ENCODE measurements at regions not wholly inside any gene's neighbourhood (a gene's known extent, or its start where the extent isn't known, plus 50 kb on each side); places are given as distances from the start of the nearest gene placed in this dataset.

DNA sequence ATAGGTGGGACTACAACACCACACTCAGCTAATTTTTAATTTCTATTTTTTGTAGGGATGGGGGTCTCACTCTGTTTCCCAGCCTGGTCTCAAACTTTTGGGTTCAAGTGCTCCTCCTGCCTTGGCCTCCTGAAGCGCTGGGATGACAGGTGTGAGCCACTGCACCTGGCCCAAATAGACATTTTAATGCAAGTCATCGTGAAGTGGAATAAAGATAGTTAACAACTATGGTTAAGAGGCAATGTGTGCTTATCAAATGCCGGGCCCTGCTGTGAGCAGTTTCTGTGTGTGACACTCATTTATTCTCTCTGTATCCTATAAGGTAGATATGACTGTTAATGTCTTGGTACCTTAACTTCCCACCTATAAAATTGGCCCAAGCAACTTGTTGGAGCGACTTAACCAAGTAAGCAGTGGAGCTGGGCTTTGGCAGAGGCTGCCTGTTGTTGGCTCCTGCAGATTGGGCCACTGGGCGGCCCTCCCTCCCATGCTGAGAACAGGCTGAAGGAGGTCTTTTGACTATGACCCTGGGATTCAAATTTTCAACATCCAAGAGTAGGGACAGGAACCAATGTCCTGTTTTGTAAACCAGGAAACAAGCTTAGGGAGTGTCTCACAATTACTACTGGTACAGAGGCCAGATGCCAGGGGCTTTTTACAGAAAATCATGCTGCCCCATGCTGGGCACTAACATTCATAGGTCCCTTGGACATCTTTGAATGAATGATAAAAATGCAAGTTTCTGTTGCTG, 450.7 kb downstream of the TSHZ3 start:
- peaks cover 4% of the 10 kb centered on the region for H3K27me3 Mint-ChIP-seq
- ATAC-seq (ENCODE audit: low read depth in 2 of 2): no peak
- no peaks in the 10 kb centered on the region for H3K36me3 Mint-ChIP-seq

DNA sequence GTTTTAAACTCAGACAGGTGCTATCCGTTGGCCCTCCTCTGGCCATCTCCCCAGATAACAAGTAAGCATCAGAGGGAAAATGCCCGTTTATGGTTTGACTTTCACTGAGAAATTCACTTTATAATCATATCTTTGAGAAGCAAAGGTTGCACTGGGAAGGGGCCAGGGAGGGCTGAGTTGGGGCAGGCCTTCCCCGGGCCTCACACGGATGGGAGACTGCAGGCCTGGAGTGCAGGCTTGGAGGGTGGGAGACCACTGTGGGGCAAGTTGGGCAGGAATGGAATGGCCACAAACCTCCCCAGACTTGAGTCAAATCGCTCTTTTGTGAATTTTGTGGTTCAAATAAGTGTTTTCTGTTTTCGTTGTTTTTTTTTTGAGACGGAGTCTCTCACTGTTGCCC, 451.7 kb downstream of the TSHZ3 start:
- no peaks in the 10 kb centered on the region for H3K27me3 ChIP-seq (ENCODE audit: control insufficient read depth, insufficient read depth, low read length)
- peaks cover 3% of the 10 kb centered on the region for H3K27me3 Mint-ChIP-seq
- H3K36me3 ChIP-seq (ENCODE audit: control insufficient read depth, insufficient read depth, low read length): no peaks in the 10 kb centered on the region
- H3K4me3 Mint-ChIP-seq: no peak overlapping the region
- no peaks in the 10 kb centered on the region for H3K9me3 Mint-ChIP-seq
- H3K9me3 ChIP-seq (ENCODE audit: control insufficient read depth in 2 of 2, low read length in 2 of 2): no peaks in the 10 kb centered on the region
- H3K4me1 ChIP-seq (ENCODE audit: control insufficient read depth, insufficient read depth, low read length, poor library complexity, severe bottlenecking): no peaks in the 10 kb centered on the region
- H3K4me1 Mint-ChIP-seq: no peaks in the 10 kb centered on the region
- no peak for ATAC-seq (ENCODE audit: low read depth in 2 of 2)
- no peak overlapping the region for H3K27ac ChIP-seq (ENCODE audit: insufficient read depth, low read length, poor library complexity, severe bottlenecking)
- H3K27ac Mint-ChIP-seq: no peak overlapping the region
- no peaks in the 10 kb centered on the region for H3K36me3 Mint-ChIP-seq
- H3K4me3 ChIP-seq (ENCODE audit: low read depth, low read length): no peak overlapping the region
- DNase-seq: no peak

More for the DNA sequence above, 450.7 kb downstream of the TSHZ3 start:
- Mint-ChIP-seq H3K9me3 (no peaks in the 10 kb centered on the region), H3K4me3 (no peak overlapping the region), H3K27ac (no peak overlapping the region), H3K4me1 (no peaks in the 10 kb centered on the region)
- no peak overlapping the region for H3K27ac ChIP-seq (ENCODE audit: insufficient read depth, low read length, poor library complexity, severe bottlenecking)
- no peaks in the 10 kb centered on the region for H3K9me3 ChIP-seq (ENCODE audit: control insufficient read depth in 2 of 2, low read length in 2 of 2)
- DNase-seq: no peak
- H3K4me3 ChIP-seq (ENCODE audit: low read depth, low read length): no peak overlapping the region
- no peaks in the 10 kb centered on the region for H3K36me3 ChIP-seq (ENCODE audit: control insufficient read depth, insufficient read depth, low read length)
- H3K4me1 ChIP-seq (ENCODE audit: control insufficient read depth, insufficient read depth, low read length, poor library complexity, severe bottlenecking): no peaks in the 10 kb centered on the region
- no peaks in the 10 kb centered on the region for H3K27me3 ChIP-seq (ENCODE audit: control insufficient read depth, insufficient read depth, low read length)

DNA sequence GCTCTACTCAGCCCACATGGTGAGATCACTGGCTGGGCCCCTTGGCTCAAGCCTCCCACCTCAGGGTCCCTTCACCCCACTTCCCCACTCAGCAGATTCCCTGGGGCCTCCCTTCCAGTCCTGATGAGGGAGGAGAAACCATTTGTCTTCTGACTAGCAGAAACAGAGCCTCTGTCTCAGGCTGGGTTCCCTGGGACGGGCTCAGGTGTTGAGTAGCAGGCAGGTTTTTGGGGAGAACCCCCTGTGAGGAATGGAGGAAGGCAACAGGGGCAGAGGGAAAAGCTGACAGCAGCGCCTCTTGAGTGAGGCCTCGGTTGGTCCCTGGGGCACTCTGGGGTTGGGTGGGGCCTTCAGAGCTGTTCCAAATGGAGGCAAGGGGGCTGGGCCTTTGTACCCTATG, 452.2 kb downstream of the TSHZ3 start:
- Mint-ChIP-seq H3K27me3 (no peaks in the 10 kb centered on the region), H3K27ac (no peak overlapping the region), H3K4me3 (no peak overlapping the region), H3K4me1 (no peaks in the 10 kb centered on the region), H3K9me3 (no peaks in the 10 kb centered on the region), H3K36me3 (no peaks in the 10 kb centered on the region)
- DNase-seq (no peak), ATAC-seq (ENCODE audit: low read depth in 2 of 2) (no peak)
- Histone ChIP-seq H3K4me1 (ENCODE audit: control insufficient read depth, insufficient read depth, low read length, poor library complexity, severe bottlenecking) (no peaks in the 10 kb centered on the region), H3K27ac (ENCODE audit: insufficient read depth, low read length, poor library complexity, severe bottlenecking) (no peak overlapping the region), H3K9me3 (ENCODE audit: control insufficient read depth in 2 of 2, low read length in 2 of 2) (no peaks in the 10 kb centered on the region), H3K4me3 (ENCODE audit: low read depth, low read length) (no peak overlapping the region), H3K36me3 (ENCODE audit: control insufficient read depth, insufficient read depth, low read length) (no peaks in the 10 kb centered on the region), H3K27me3 (ENCODE audit: control insufficient read depth, insufficient read depth, low read length) (no peaks in the 10 kb centered on the region)

DNA sequence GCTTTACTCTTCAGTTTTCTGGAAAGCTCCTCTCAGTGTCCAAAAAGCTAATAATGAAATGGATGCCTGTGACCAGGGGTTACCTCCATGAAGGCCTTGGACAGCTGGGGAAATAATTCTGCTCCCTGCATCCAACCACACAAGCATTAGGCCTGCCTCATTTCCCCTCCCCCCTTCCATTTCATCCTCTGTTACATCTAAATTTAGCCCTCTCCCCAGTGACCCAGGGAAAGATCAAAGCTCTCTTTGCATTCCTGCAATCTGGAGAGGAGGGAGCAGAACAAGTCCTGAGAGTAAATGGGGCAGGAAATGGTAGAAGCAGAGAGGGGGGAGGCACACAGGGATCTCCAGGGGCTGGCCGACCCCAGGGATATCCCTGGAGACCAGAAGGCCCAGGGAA, 452.7 kb downstream of the TSHZ3 start:
- Histone ChIP-seq H3K27me3 (ENCODE audit: control insufficient read depth, insufficient read depth, low read length) (no peaks in the 10 kb centered on the region), H3K4me3 (ENCODE audit: low read depth, low read length) (no peak overlapping the region), H3K27ac (ENCODE audit: insufficient read depth, low read length, poor library complexity, severe bottlenecking) (no peak overlapping the region), H3K4me1 (ENCODE audit: control insufficient read depth, insufficient read depth, low read length, poor library complexity, severe bottlenecking) (no peaks in the 10 kb centered on the region), H3K9me3 (ENCODE audit: control insufficient read depth in 2 of 2, low read length in 2 of 2) (no peaks in the 10 kb centered on the region), H3K36me3 (ENCODE audit: control insufficient read depth, insufficient read depth, low read length) (no peaks in the 10 kb centered on the region)
- Mint-ChIP-seq H3K4me3 (no peak overlapping the region), H3K36me3 (no peaks in the 10 kb centered on the region), H3K4me1 (no peaks in the 10 kb centered on the region), H3K27ac (no peak overlapping the region), H3K27me3 (no peaks in the 10 kb centered on the region), H3K9me3 (no peaks in the 10 kb centered on the region)
- ATAC-seq (ENCODE audit: low read depth in 2 of 2): no peak
- no peak for DNase-seq

DNA sequence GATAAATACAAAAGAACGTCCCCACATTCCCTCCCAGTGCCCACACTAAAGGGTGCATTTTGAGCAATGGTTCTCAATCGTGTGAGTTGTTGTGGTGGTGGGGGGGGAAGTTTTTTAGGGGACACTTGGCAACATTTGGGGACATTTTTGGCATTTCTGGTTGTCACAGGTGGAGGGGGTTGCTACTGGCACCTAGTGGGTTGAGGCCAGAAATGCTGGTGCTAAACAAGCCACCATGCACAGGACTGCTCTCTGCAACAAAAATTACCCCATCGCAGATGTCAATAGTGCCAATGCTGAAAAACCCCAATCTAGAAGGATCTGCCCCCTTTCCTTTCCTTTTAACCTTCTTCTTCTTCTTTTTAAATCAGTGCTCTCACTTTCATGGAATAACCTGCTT, 453.3 kb downstream of the TSHZ3 start:
- H3K4me3 Mint-ChIP-seq: no peak overlapping the region
- no peaks in the 10 kb centered on the region for H3K27me3 Mint-ChIP-seq
- H3K4me1 Mint-ChIP-seq: no peaks in the 10 kb centered on the region
- Histone ChIP-seq H3K27ac (ENCODE audit: insufficient read depth, low read length, poor library complexity, severe bottlenecking) (no peak overlapping the region), H3K9me3 (ENCODE audit: control insufficient read depth in 2 of 2, low read length in 2 of 2) (no peaks in the 10 kb centered on the region), H3K4me3 (ENCODE audit: low read depth, low read length) (no peak overlapping the region), H3K36me3 (ENCODE audit: control insufficient read depth, insufficient read depth, low read length) (no peaks in the 10 kb centered on the region), H3K4me1 (ENCODE audit: control insufficient read depth, insufficient read depth, low read length, poor library complexity, severe bottlenecking) (no peaks in the 10 kb centered on the region), H3K27me3 (ENCODE audit: control insufficient read depth, insufficient read depth, low read length) (no peaks in the 10 kb centered on the region)
- H3K27ac Mint-ChIP-seq: no peak overlapping the region
- H3K36me3 Mint-ChIP-seq: no peaks in the 10 kb centered on the region
- no peaks in the 10 kb centered on the region for H3K9me3 Mint-ChIP-seq
- DNase-seq: no peak
- ATAC-seq (ENCODE audit: low read depth in 2 of 2): no peak

DNA sequence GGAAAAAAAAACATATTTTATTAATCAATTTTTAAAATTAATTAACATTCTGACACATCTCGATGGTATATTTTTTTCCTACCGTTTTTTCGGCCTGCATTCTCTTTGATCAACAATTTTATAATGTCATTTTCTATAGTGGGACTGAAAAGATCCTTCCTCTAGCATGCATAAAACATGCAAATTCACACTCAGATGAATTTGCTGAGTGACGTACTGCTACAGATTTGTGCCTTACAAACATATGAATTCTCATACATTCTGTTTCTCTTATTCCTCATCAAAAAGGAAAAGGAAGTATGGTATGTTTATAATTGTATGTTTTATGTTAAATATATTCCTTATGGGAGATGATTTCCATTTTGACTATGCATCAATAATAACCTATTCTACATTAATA, 458.2 kb downstream of the TSHZ3 start:
- no peaks in the 10 kb centered on the region for H3K9me3 Mint-ChIP-seq
- Histone ChIP-seq H3K27me3 (ENCODE audit: control insufficient read depth, insufficient read depth, low read length) (no peaks in the 10 kb centered on the region), H3K4me3 (ENCODE audit: low read depth, low read length) (no peak overlapping the region), H3K27ac (ENCODE audit: insufficient read depth, low read length, poor library complexity, severe bottlenecking) (no peak overlapping the region), H3K36me3 (ENCODE audit: control insufficient read depth, insufficient read depth, low read length) (no peaks in the 10 kb centered on the region), H3K9me3 (ENCODE audit: control insufficient read depth in 2 of 2, low read length in 2 of 2) (no peaks in the 10 kb centered on the region), H3K4me1 (ENCODE audit: control insufficient read depth, insufficient read depth, low read length, poor library complexity, severe bottlenecking) (no peaks in the 10 kb centered on the region)
- H3K27me3 Mint-ChIP-seq: no peaks in the 10 kb centered on the region
- H3K4me1 Mint-ChIP-seq: no peaks in the 10 kb centered on the region
- no peak overlapping the region for H3K4me3 Mint-ChIP-seq
- H3K36me3 Mint-ChIP-seq: no peaks in the 10 kb centered on the region
- ATAC-seq (ENCODE audit: low read depth in 2 of 2) (no peak), DNase-seq (no peak)
- H3K27ac Mint-ChIP-seq: no peak overlapping the region

DNA sequence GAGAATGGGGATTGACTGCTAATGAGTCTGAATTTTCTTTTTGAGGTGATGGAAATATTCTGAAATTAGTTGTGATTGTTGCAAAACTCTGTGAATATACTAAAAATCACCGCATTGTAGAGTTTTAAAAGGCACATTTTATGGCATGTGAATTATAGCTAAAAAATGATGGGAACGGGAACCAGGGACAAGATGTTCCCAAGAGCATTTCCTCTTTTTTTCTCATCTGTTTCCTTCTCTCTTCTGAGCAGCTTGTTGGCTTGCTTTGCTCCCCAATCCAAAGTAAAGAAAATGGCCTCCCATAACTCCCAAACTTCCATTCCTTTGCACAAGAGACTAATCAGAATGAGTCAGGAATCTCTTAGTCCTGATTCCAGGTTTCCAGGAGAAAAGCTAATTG, 459.2 kb downstream of the TSHZ3 start:
- Histone ChIP-seq H3K4me1 (ENCODE audit: control insufficient read depth, insufficient read depth, low read length, poor library complexity, severe bottlenecking) (no peaks in the 10 kb centered on the region), H3K27me3 (ENCODE audit: control insufficient read depth, insufficient read depth, low read length) (no peaks in the 10 kb centered on the region), H3K27ac (ENCODE audit: insufficient read depth, low read length, poor library complexity, severe bottlenecking) (no peak overlapping the region), H3K36me3 (ENCODE audit: control insufficient read depth, insufficient read depth, low read length) (no peaks in the 10 kb centered on the region), H3K9me3 (ENCODE audit: control insufficient read depth in 2 of 2, low read length in 2 of 2) (no peaks in the 10 kb centered on the region), H3K4me3 (ENCODE audit: low read depth, low read length) (no peak overlapping the region)
- Mint-ChIP-seq H3K27ac (no peak overlapping the region), H3K4me3 (no peak overlapping the region), H3K9me3 (no peaks in the 10 kb centered on the region), H3K27me3 (no peaks in the 10 kb centered on the region), H3K36me3 (no peaks in the 10 kb centered on the region), H3K4me1 (no peaks in the 10 kb centered on the region)
- ATAC-seq (ENCODE audit: low read depth in 2 of 2): no peak
- no peak for DNase-seq

DNA sequence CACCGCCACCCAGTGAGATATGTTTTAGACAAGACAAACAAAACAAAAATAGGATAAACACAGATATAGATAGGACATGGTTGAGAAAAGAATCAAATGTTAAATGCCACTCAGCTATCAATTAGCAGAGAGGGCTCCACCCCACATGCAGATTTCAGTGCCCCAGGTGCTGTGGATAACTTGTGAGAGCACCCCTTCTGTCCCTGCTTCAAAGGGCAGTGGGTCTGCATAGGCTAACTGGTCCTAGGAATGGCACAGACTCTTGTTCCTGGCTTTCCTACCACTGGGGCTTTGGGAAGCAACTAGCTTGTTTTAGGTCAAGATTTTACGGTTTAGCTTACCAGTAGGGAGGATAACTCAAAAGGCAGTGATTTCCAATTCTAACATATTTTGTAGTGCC, 460.3 kb downstream of the TSHZ3 start:
- no peaks in the 10 kb centered on the region for H3K27me3 Mint-ChIP-seq

More for the DNA sequence above, 460.3 kb downstream of the TSHZ3 start:
- no peak for ATAC-seq (ENCODE audit: low read depth in 2 of 2)
- H3K4me1 Mint-ChIP-seq: no peaks in the 10 kb centered on the region
- H3K36me3 Mint-ChIP-seq: no peaks in the 10 kb centered on the region
- H3K9me3 Mint-ChIP-seq: no peaks in the 10 kb centered on the region
- Histone ChIP-seq H3K27ac (ENCODE audit: insufficient read depth, low read length, poor library complexity, severe bottlenecking) (no peak overlapping the region), H3K36me3 (ENCODE audit: control insufficient read depth, insufficient read depth, low read length) (no peaks in the 10 kb centered on the region), H3K9me3 (ENCODE audit: control insufficient read depth in 2 of 2, low read length in 2 of 2) (no peaks in the 10 kb centered on the region), H3K4me1 (ENCODE audit: control insufficient read depth, insufficient read depth, low read length, poor library complexity, severe bottlenecking) (no peaks in the 10 kb centered on the region), H3K27me3 (ENCODE audit: control insufficient read depth, insufficient read depth, low read length) (no peaks in the 10 kb centered on the region), H3K4me3 (ENCODE audit: low read depth, low read length) (no peak overlapping the region)
- no peak overlapping the region for H3K4me3 Mint-ChIP-seq
- DNase-seq: no peak
- no peak overlapping the region for H3K27ac Mint-ChIP-seq

Measured in CD4-positive, CD25-positive, alpha-beta regulatory T cell (primary cell).